NOMO-1 treated with DMSO at 0.1 percent for 48 hours (cell line): ENCODE measurements at regions not wholly inside any gene's neighbourhood (a gene's known extent, or its start where the extent isn't known, plus 50 kb on each side); places are given as distances from the start of the nearest gene placed in this dataset.

ENCODE experiments used
- DNase-seq: peaks from one replicate; lab custom pipeline; 2025; ENCODE audit not compliant: unreplicated experiment; lab: John Stamatoyannopoulos, UW

DNA sequence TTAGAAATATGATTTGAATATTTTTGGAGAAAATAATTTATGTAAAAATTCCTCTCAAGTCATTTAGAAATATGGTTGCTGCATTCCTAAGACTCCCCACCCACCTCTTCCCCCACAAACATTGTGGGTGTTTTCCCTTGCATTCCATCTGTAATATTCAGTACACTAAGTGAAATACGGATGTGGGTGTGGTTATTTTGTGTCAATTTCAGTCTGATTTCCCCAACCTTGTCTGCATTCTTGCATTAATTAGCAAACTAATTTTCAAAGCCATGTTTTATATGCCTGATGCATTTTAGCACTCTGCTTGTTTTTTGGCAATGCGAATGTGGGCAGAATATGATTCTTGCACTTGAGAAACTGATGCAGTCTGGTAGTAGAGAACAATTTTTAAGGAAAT, 408.3 kb upstream of the RGMA start:
- DNase-seq: no peak

DNA sequence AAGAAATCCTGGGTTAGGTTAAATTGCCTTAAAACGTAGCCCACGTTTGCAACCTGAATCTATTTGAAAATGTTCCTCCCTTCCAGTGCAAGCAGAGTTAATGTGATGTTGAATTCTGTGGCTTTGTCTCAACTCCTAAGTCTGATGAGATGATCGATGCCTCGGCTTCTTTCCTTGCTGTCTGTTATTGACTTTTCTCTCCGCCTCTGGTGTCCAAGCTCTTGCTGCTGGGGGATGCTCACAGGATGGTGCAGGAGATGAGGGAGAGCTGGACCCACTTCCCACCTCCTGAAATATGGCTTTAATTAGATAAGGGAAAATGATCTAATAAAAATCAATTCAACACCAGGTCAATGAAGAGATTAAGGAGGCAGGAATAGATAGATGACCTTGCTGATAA, 407.9 kb upstream of the RGMA start:
- no peak for DNase-seq

DNA sequence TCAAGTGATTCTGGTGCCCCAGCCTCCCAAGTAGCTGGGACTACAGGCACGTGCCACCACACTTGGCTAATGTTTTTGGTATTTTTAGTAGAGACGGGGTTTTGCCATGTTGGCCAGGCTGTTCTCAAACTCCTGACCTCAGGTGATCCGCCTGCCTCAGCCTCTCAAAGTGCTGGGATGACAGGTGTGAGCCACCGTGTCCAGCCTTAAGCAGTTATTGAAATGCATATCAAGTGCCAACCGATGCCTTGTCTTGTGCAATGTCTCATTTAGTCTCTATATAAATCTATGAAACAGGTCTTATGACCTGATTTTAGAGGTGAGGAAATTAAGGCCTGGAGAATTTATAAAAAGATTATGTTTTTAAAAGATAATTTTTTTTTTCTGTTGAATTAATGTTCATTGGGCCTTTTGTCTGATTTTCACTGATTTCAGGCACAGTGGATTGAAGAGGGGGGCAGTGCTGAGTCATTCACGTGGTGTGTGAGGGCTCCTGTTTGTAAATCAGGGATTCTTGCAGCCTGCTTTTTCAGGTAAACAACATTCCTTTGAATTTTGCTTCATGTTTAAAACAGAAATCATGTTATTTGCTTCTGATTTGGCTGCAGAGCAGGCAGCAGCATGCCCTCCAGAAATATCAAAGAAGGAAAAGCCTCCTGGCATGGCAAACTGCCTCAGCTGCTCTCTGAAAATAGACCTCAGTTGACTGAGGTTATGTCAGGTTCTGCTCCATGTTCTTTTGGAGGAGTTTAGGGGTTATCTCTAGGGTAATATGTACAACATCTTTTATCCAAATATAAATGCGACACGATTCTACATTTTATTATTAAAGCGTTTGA, 407.0 kb upstream of the RGMA start:
- no peak for DNase-seq

DNA sequence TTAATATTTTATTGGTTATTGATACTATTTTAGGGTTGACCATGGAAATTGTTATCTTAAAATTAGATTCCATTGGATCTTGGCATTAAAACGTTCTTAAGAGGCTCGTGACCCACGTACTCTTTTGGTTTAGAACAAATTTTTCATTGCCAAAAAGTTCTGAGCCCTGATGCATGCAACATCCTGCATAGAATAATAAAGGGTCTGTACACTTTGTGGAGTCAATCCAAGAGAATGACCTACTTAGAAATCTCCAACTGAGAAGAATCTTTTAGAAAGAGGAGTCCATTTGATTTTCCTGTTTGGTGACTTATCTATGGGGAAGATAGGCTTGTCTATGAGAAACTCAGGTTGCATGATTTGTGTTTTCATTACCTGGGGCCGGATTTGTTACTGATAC, 404.2 kb upstream of the RGMA start:
- DNase-seq: no peak

DNA sequence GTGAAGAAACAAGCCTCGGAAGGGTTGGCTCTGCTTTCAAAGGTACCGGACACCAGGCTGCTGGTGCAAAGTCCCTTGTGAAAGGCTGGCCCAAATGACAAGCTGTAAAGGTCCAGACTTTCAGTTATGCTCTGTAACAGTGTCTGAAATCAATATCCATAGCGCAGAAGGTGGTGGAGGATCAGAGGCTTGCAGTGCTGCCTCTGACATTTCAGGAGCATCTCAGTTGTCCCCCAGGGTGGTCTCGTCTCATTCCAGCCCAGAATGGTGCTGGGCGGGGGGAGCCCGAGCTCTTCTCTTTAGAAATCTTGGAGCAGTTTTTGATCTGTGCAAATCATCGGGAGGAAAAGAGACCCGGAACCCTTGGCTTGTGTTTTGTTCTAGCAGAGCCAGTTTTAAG, 402.3 kb upstream of the RGMA start:
- DNase-seq: no peak

DNA sequence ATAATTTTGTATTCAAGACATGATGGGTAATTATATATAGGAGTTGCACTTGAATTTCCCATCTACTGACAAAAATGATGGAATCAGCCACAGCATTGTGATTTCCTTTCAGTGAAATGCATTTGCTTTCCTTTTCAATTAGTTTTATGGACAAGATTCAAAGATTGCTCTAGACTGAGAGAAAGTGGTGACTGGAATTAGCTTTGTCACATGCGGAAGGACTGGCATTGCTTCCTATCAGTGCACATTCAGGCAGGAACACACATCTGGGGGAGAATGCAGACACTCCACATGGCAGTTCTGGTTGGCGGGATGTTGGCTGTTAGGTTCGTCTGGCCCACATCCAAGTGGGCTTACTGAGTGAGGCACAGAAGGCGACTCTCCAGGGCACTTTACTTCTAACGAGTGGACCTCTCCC, 399.3 kb upstream of the RGMA start:
- no peak for DNase-seq

DNA sequence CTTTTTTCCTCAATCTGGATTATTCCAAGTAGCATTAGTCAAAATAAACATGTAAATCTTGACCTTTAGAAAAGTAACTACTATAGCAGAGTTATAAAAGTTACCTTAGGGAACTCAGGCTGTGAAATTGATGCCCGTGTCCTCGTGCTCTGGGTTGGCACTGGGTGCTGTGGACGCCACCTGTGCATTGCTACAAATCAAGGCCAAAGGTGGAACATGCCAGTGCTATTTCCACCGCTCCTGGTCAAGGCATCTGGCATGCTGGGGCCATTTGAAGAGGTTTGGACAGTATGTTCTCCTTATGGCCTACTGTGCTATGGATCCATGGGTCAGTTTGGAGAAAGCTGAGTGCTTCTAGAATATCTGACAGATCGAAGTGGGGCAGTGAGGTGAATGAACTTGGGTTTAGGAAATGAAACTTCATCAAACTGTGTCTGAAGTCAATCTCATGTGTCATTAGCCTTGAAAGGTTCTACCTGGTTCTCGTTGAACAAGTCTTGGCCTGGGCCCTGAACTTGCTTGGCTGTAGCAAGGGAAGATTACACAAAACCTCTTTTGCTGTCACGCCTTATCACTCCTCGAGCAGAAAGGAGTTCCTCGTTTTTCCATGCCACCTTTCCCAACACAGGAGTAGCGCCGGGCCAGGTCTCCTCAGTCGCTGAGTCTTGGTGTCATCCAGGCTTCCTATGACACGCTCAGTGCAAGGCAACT, 397.6 kb upstream of the RGMA start:
- DNase-seq: no peak

DNA sequence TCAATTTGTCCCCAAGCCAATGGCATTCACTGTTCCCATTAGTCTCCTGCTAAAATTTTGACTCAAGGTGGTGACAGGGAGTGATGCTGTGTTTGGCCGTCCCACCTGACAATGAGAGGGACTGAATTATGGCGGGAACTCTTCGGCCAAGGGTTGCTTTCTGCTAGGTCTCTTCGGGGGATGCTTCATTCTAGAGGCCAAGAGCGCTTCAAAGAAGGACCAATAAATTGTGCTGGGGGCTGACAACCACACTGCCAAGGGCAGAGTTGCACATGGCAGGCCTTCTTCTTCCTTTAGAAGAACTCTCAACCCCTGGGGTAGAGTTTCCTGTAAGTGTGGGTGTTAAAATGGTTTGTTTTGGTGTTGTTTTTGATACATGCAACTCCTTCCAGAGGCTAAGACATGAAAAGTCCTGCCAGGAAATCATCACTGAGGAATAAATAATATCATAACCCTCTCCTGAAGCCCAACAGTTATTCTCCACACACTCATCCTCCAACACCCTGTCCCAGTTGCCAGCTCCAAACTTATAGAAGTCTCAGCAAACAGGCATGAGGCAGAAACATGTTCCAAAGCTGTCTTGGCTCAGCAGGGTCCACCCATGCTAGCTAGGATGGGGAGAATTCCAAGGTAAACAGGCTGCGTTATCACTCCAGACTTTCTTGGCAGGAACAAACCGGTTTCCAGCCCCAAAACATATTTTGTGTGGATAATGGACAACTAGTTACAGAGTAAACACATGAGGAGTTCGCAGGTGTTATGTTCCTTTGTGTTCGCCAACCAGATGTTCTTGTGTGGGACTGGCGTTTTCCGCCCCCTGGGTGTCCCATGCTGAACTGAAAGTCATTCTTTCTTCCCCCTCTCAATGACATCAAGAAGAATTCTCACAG, 396.7 kb upstream of the RGMA start:
- DNase-seq: no peak

DNA sequence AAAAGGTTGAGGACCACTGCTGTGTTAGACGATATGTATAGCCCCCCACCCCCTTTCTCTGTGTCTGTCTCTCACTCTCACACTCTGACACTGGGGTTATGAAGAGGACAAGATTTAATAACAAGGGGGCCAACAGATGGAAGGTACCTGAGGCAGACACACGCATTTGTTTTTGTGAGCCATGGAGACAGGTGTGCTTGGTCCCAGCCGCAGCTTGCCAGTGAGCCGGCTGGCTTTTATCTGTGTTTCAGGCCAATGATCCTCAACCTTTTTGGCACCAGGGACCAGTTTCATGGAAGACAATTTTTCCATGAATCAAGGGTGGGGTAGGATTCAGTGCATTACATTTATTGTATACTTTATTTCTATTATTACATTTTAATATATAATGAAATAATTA, 394.9 kb upstream of the RGMA start:
- no peak for DNase-seq

DNA sequence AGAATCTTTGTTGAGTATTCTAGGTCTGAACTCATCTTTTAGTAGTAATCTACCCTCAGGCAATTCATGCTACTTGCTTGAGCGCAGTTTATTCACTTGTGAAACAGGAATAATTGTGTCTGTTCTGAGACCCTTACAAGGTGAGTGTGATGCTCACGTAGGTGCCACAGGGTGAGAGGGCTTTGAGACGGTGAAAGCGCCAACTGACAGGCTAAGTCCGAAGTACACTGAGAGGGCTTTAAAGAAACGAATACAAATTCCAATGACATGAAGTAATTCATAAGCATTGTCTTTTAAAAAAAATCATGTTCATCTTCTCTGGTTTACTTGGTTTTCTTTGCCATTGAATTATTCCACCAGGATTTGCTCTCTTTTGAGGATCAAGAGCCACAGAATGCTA, 393.7 kb upstream of the RGMA start:
- no peak for DNase-seq

DNA sequence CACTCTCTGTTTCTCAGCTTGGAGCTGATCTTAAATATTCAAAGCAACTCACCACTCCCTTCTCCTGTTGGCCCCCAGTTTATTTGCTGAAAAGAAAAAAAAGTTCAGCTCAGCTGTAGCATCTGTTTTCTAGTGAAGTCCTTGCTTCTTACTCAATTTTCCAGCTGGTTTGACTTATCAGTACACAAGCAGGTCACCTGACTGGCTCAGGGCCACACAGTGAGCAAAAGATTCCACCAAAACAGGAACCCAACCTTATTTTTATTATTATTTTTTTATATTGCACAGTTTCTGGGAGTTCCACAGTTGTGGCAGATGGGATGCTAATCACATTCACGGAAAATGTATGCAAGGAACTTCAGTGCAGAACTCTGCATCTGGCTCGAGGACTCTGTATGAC, 390.7 kb upstream of the RGMA start:
- no peak for DNase-seq

DNA sequence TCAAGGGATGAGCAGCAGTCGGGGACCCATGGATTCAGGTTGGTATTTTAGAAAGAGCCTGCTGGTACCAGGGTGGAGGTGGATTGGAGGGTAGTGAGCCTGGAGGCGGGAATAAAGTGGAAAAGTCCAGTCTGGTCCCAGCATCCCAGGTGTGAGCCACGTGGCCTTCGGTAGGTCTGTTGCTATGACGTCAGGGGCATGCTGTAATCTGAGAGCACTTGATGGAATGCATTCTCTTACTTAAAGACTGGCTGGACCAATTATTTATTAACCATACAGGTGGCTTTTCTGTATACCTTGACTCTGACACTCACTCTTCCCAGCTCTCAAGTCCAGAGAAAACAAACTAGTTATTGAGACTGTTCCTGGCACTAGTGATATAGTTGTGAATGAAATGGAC, 389.9 kb upstream of the RGMA start:
- no peak for DNase-seq

DNA sequence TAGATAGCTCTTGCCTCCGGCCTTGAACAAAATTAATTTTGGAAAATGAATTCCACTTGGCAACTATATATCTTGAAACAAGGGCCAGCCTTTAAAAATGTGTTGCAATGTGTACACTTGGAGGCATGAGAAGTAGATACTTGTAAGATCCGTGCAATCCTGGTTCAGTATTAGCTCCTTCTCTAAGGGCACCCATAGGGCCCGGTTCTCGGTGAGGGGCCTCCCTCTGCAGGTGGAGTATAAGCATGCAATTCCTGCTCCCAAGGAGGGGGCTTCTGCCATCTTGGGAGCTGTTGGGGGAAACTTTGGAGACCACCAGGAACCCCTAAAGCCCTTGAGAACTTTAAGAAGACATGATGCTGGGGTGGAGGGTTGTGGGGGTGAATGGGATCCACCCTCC, 388.7 kb upstream of the RGMA start:
- DNase-seq: no peak

DNA sequence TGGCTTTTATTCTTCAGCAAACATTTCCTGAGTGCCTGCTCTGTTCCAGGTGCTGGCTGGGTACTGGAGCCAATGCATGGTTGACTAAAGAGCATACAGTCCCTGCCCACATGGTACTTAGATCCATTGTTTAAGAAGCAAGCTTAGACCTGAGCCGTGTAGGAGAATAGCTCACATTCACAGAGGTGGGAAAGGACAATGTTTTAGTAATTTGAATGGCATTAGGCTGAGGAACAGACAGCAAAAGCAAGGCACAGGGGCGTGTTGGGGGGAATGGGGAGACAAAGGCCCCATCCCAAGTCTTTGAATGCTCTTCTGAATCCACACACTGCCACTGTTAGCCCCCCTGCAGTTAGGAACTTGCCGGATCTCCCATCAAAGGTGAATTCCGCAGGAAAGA, 388.2 kb upstream of the RGMA start:
- DNase-seq: no peak

DNA sequence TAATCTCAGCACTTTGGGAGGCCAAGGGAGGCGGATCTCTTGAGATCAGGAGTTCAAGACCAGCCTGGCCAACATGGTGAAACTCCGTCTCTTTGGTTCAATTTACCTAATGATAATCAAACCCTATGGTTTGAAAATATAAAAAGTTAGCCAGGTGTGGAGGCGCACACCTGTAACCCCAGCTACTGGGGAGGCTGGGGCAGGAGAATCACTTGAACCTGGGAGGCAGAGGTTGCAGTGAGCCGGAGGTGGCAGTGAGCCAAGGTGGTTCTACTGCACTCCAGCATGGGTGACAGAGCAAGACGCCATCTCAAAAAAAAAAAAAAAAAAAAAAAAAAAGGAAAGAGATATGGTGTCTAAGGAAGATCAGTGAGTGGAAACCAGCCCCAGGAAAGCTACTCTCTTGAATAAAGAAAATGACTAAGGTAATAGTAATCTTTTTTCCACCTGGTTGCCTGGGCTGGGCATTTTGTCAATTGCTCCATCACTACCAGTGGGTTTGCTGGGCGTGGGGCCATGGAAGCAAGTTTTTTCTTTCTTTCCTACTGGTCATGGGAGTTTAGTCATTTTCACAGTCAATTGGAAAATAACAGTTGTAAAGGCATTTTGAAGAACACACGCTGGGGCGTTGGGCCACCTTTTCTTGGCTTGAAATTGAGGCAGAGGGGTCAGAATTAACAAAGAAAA, 387.6 kb upstream of the RGMA start:
- DNase-seq: no peak

DNA sequence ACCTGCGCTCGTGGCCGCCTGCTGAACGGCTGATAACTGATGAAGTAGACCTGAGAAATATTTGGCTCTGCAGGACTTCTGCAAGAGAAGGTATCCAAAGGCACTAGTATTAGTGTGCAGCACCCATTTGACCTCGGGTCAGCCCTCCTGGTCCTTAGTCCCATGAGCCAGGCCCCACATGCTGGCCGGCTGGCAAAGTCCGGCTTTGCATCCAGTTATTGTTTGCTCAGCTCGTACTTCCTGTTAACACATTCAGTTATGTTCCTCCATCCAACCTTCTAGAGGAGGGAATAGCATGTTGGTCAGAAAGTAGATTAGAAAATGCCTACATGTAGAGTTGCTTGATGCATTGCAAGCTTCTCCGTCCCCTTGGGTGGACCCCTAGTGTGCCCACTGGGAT, 385.7 kb upstream of the RGMA start:
- DNase-seq: no peak

DNA sequence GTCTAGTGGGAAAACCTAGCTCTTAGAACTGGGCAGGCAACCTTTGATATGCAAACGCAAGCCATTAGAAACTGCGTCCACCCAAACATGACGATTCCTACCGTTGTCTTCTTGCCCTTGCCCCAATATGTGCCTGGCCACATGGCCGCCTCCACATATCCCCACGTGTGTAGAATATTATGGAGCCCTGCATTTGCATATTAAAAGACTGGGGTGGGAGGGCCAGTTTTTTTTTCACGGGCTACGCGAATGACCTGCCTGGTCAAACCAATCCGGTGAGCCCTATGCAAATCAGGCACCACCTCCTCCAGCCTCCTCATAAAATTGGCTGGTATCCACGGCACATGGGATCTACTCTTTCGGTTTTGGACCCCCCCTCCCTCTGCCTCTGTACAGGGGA, 381.0 kb upstream of the RGMA start:
- no peak for DNase-seq

DNA sequence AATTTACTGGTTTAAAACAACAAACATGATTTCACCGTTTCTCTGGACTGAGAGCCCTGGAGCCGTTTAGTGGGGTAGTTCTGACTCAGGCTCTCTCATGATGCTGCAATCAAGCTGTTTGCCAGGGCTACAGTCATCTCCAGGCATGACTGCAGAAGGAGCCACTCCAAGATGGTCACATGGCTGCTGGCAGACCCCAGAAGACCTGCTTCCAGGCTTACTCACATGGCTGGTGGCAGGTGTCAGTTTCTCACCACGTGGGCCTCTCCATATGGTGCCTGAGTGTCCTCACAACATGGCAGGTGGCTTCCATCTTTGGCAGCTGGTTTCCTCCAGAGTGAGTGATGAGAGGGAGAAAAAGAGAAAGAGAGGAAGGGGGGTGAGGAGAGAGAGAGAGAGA, 378.3 kb upstream of the RGMA start:
- DNase-seq: no peak

DNA sequence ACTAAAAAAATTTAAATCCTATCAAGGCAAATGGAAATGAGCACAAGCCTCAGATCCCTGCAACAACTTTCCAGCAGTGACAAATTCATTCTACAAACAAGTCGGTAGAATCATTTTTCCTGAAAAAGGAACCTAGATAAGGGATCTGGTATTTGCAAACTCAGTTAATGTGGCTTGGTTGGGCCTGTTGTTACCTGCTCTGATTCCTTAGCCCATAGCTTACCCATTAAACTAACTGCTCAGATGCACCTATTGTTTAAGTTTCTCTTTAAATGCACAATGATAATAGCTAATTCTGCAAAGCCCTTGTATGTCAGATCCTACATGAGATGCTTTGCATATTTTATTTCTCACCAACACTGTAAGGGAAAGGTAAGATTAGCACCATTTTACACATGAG, 377.4 kb upstream of the RGMA start:
- DNase-seq: no peak

DNA sequence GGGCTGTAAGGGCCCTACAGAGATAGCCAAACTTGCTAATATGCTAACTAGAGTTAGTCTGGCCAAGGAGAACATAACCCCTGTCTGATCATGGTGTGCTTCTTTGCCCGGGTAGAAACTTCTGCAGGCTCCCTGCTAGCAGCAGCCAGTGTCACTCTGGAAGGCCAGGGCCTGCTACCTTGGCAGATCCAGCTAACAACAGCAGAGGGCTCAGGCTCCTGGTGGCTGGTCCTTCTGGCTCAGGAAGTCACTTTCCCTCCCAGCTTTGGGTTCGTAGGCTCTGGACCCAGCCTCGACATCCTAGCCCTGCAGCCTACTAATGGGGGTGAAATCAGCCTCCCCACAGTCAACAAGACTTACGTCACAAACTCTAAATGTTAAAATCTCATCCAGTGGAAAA, 373.7 kb upstream of the RGMA start:
- no peak for DNase-seq

DNA sequence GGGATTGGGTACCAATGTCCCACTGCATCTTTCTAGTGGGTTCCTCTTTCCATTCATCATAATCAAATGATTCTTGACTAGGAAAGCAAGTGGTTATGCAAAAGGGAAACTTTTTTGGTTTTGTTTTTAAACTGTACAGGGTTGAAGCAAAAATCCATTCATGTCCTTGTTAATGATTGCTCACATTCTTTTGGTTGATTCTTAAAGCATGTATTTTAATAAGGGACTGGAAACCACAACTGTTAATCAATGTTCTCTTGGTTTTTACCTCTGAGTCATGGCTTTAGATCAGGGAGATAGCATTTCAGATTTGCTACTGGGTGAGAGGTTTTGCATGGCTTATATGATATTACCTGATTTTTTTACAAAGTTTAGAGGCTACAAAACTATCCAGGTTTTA, 371.7 kb upstream of the RGMA start:
- no peak for DNase-seq
